SIG-M5 (cell line): ENCODE measurements at regions not wholly inside any gene's neighbourhood (a gene's known extent, or its start where the extent isn't known, plus 50 kb on each side); places are given as distances from the start of the nearest gene placed in this dataset.
"Not testable (repeated sequence)": the region's sequence is repeated elsewhere in the genome, so short reads cannot be mapped to it uniquely, and the experiment has no call there.

Experiments used
- DNase-seq: peaks from one replicate; lab custom pipeline; 2025; lab: John Stamatoyannopoulos, UW

GRCh38 chr2:40579247-40579646 lies 127.4 kb upstream of the SLC8A1 start:
- DNase-seq = no peak

GRCh38 chr2:40584432-40584831 lies 132.5 kb upstream of the SLC8A1 start:
- DNase-seq = no peak

- no peak for DNase-seq
Measured at GRCh38 chr2:40591774-40592173, 139.9 kb upstream of the SLC8A1 start.

GRCh38 chr2:40592218-40592617 lies 140.3 kb upstream of the SLC8A1 start:
- DNase-seq = no peak

- no peak for DNase-seq
Measured at GRCh38 chr2:40606862-40607261, 155.0 kb upstream of the SLC8A1 start.

- DNase-seq = no peak
Measured at GRCh38 chr2:40611196-40611595, 159.3 kb upstream of the SLC8A1 start.

- DNase-seq = no peak
Measured at GRCh38 chr2:40625849-40626248, 174.0 kb upstream of the SLC8A1 start.

GRCh38 chr2:40628556-40628955 lies 176.7 kb upstream of the SLC8A1 start:
- no peak for DNase-seq

- DNase-seq = no peak
Measured at GRCh38 chr2:40629768-40630434, 178.0 kb upstream of the SLC8A1 start.

GRCh38 chr2:40639320-40639719 lies 187.4 kb upstream of the SLC8A1 start:
- DNase-seq = no peak

GRCh38 chr2:40642237-40642636 lies 190.3 kb upstream of the SLC8A1 start:
- DNase-seq = no peak

GRCh38 chr2:40642726-40643125 lies 190.8 kb upstream of the SLC8A1 start:
- DNase-seq = no peak

GRCh38 chr2:40646642-40647041 lies 194.8 kb upstream of the SLC8A1 start:
- DNase-seq = no peak

- DNase-seq = no peak
Measured at GRCh38 chr2:40652155-40652554, 200.3 kb upstream of the SLC8A1 start.

GRCh38 chr2:40653829-40654228 lies 201.9 kb upstream of the SLC8A1 start:
- DNase-seq = no peak

- DNase-seq = no peak
Measured at GRCh38 chr2:40654346-40654745, 202.5 kb upstream of the SLC8A1 start.

GRCh38 chr2:40658941-40659340 lies 207.1 kb upstream of the SLC8A1 start:
- DNase-seq = no peak

GRCh38 chr2:40665493-40666232 lies 213.8 kb upstream of the SLC8A1 start:
- DNase-seq = no peak

- no peak for DNase-seq
Measured at GRCh38 chr2:40666398-40666797, 214.5 kb upstream of the SLC8A1 start.

GRCh38 chr2:40668425-40668824 lies 216.5 kb upstream of the SLC8A1 start:
- no peak for DNase-seq

- not testable (repeated sequence) for DNase-seq
Measured at GRCh38 chr2:40676134-40676790, 224.4 kb upstream of the SLC8A1 start.

GRCh38 chr2:40680547-40680946 lies 228.7 kb upstream of the SLC8A1 start:
- DNase-seq = no peak

- no peak for DNase-seq
Measured at GRCh38 chr2:40690036-40690435, 238.1 kb upstream of the SLC8A1 start.
